GM12878 (cell line): ENCODE measurements at regions not wholly inside any gene's neighbourhood (a gene's known extent, or its start where the extent isn't known, plus 50 kb on each side); places are given as distances from the start of the nearest gene placed in this dataset.

ENCODE experiments used
- ATAC-seq: fragments of 200-7000 bp; cut with Tn5 transposase; 3 replicates; pipeline ENCODE4 v1.9.1; 2020; ENCODE audit warnings: mild to moderate bottlenecking, moderate library complexity
- BruUV-seq: library from RNA; stranded (reverse); fragments of 400-500 nt; replicated peaks from 2 replicates; lab custom pipeline; 2021; lab: Mats Ljungman, UMichigan
- CTCF ChIA-PET: fragments of 300-600 bp; sonication (Branson Sonifier 250); formaldehyde crosslinking; extraction: SDS; loops from one replicate; lab custom pipeline; 2021; ENCODE audit warnings: inconsistent platforms; lab: Yijun Ruan, JAX
- POLR2A ChIA-PET: fragments of 350-600 bp; formaldehyde crosslinking; extraction: SDS; loops from one replicate; lab custom pipeline; 2021; ENCODE audit warnings: inconsistent platforms; lab: Charles Lee
- RAD21 ChIA-PET: fragments of 300-600 bp; sonication (Branson Sonifier 250); formaldehyde crosslinking; loops from one replicate; lab custom pipeline; 2023; ENCODE audit warnings: antibody characterized with exemption; ENCODE audit not compliant: unreplicated experiment; lab: Charles Lee
- SMC1A ChIA-PET: fragments of 300-600 bp; sonication (Branson Sonifier 250); formaldehyde crosslinking; loops from one replicate; lab custom pipeline; 2023; ENCODE audit not compliant: unreplicated experiment, uncharacterized antibody; lab: Charles Lee
- DNase-seq: peaks from one replicate; pipeline ENCODE4 v3.0.0-alpha.2; 2011; ENCODE audit warnings: low read depth, low spot score
- FAIRE-seq: peaks from 3 replicates; lab custom pipeline; 2011; peaks lifted over from hg19 to GRCh38; lab: Jason Lieb, UNC
- H2AFZ ChIP-seq: 2 replicates; pipeline ENCODE4 v1.6.0; 2011; ENCODE audit warnings: low read depth, low read length, control low read depth; ENCODE audit not compliant: control insufficient read depth
- H3K27ac ChIP-seq: 2 replicates; pipeline ENCODE4 v1.5.1; 2011; ENCODE audit warnings: control low read depth; ENCODE audit not compliant: control insufficient read depth, insufficient read depth
- H3K27me3 ChIP-seq, 2 experiments: replicated peaks in 1 of 2; 2 replicates each; pipeline versions ENCODE4 v1.6.0 to v1.6.1; 2011; ENCODE audit warnings: low read length in 1 of 2; ENCODE audit not compliant: control insufficient read depth in 2 of 2, insufficient read depth in 2 of 2
- H3K36me3 ChIP-seq, 2 experiments: 2 replicates each; pipeline ENCODE4 v1.5.1; 2011; ENCODE audit warnings: low read length in 1 of 2; ENCODE audit not compliant: control insufficient read depth in 2 of 2, insufficient read depth in 2 of 2
- H3K4me1 ChIP-seq: 2 replicates; pipeline ENCODE4 v1.6.1; 2011; ENCODE audit warnings: mild to moderate bottlenecking, low read length, moderate library complexity, mixed read lengths; ENCODE audit not compliant: control insufficient read depth, insufficient read depth
- H3K4me2 ChIP-seq: 2 replicates; pipeline ENCODE4 v1.6.0; 2011; ENCODE audit warnings: control low read depth; ENCODE audit not compliant: control insufficient read depth, insufficient read depth
- H3K4me3 ChIP-seq: fragments of 200-600 bp; sonication (generic); 2 replicates; pipeline ENCODE4 v1.5.1; 2016
- H3K79me2 ChIP-seq: 2 replicates; pipeline ENCODE4 v1.6.0; 2011; ENCODE audit warnings: low read length; ENCODE audit not compliant: control insufficient read depth, insufficient read depth
- H3K9ac ChIP-seq: 2 replicates; pipeline ENCODE4 v1.8.0; 2011; ENCODE audit warnings: low read length, control low read depth, mixed read lengths; ENCODE audit not compliant: control insufficient read depth, insufficient read depth
- H3K9me3 ChIP-seq: replicated peaks from 3 replicates; pipeline ENCODE4 v1.5.1; 2011; ENCODE audit warnings: mild to moderate bottlenecking, low read length; ENCODE audit not compliant: control insufficient read depth, insufficient read depth
- H4K20me1 ChIP-seq: 2 replicates; pipeline ENCODE4 v1.6.0; 2011; ENCODE audit not compliant: control insufficient read depth, insufficient read depth
- FOXK2 ChIP-seq: fragments of 450-650 bp; IDR thresholded peaks from 2 replicates; pipeline ENCODE4 v1.6.1; 2017; ENCODE audit warnings: mild to moderate bottlenecking, moderate library complexity
- FOXM1 ChIP-seq: IDR thresholded peaks from 2 replicates; pipeline ENCODE4 v1.6.1; 2012; ENCODE audit warnings: low read depth, mild to moderate bottlenecking, inconsistent platforms, low read length, moderate library complexity
- HCFC1 ChIP-seq: fragments of 150-350 bp; IDR thresholded peaks from 2 replicates; pipeline ENCODE4 v1.6.1; 2014; ENCODE audit warnings: low read length
- POLR2AphosphoS5 ChIP-seq: IDR thresholded peaks from 2 replicates; pipeline ENCODE4 v1.6.1; 2011; ENCODE audit warnings: mild to moderate bottlenecking, low read length, inconsistent platforms
- RELA ChIP-seq: fragments of 450-650 bp; IDR thresholded peaks from 2 replicates; pipeline ENCODE4 v1.8.0; 2014; ENCODE audit warnings: borderline replicate concordance; ENCODE audit not compliant: partially characterized antibody
- RUNX3 ChIP-seq: IDR thresholded peaks from 2 replicates; pipeline ENCODE4 v1.6.1; 2012; ENCODE audit warnings: low read length, inconsistent platforms
- SIX5 ChIP-seq: IDR thresholded peaks from 2 replicates; pipeline ENCODE4 v1.6.1; 2011; ENCODE audit warnings: mild to moderate bottlenecking, low read depth, low read length, moderate library complexity; ENCODE audit not compliant: severe bottlenecking
- SMAD5 ChIP-seq: IDR thresholded peaks from 2 replicates; pipeline ENCODE4 v1.6.1; 2016; ENCODE audit warnings: antibody characterized with exemption, low read depth
- SUPT20H ChIP-seq: IDR thresholded peaks from 2 replicates; pipeline ENCODE4 v1.6.1; 2011; ENCODE audit warnings: low read depth, mild to moderate bottlenecking, low read length, moderate library complexity, borderline replicate concordance; ENCODE audit not compliant: control insufficient read depth
- ZNF217 ChIP-seq: fragments of 450-650 bp; IDR thresholded peaks from 2 replicates; pipeline ENCODE4 v1.6.1; 2017; ENCODE audit warnings: antibody characterized with exemption, mild to moderate bottlenecking
- ZNF592 ChIP-seq: fragments of 450-650 bp; IDR thresholded peaks from 2 replicates; pipeline ENCODE4 v1.6.1; 2017; ENCODE audit warnings: mild to moderate bottlenecking, moderate library complexity
- WGBS: methylation state at CpG from one replicate; pipeline ENCODE4 v1.1.6; 2016; ENCODE audit warnings: low lambda C conversion rate; ENCODE audit not compliant: insufficient replicate concordance, insufficient coverage; ENCODE audit errors: missing lambda C conversion rate; 5-methylcytosine and 5-hydroxymethylcytosine counted together
- in situ Hi-C: fragments of 300-500 bp; cut with MboI; formaldehyde crosslinking; loops from 9 replicates; pipeline ENCODE4 v1.14.3; 2018; ENCODE audit warnings: mixed read lengths
- intact Hi-C: fragments of 100-400 bp; cut with micrococcal nuclease; formaldehyde crosslinking; loops from one replicate; pipeline ENCODE4 v1.14.2; 2022; ENCODE audit not compliant: unreplicated experiment

- DNase-seq (no peak), FAIRE-seq (no peak), ATAC-seq (no peak)
- SMC1A ChIA-PET: interaction anchor here (1.2 to 1.9 kb wide), 8 partner anchors 8 to 249 kb away, joined by 3 to 25 read pairs (median 5); no protein-coding TSS in a partner anchor
- POLR2A ChIA-PET: no interaction called here
- no TSS peak for BruUV-seq
- no peak overlapping the region for H3K27ac ChIP-seq
- H3K36me3 ChIP-seq: no peaks in the 10 kb centered on the region
- H3K4me3 ChIP-seq: no peak overlapping the region
- no peaks in the 10 kb centered on the region for H3K79me2 ChIP-seq
- H3K9me3 ChIP-seq: no peaks in the 10 kb centered on the region; the same call in 2 of the 3 replicates
- RAD21 ChIA-PET: interaction anchor here (0.9 to 2.3 kb wide), 5 partner anchors 18 to 256 kb away, joined by 3 to 15 read pairs (median 8); no protein-coding TSS in a partner anchor
- intact Hi-C loops (loop anchor here (2.0 to 10.0 kb wide), 2 partner anchors 256 to 504 kb away; no protein-coding TSS in a partner anchor), in situ Hi-C loops (no loop called here)
- WGBS: 93% methylated on average over 2 of the region's 2 CpGs
- H3K4me2 ChIP-seq: no peak overlapping the region
- H4K20me1 ChIP-seq: no peaks in the 10 kb centered on the region
- no peak overlapping the region for H2AFZ ChIP-seq
- no peaks in the 10 kb centered on the region for H3K4me1 ChIP-seq
- no peak overlapping the region for H3K9ac ChIP-seq
- CTCF ChIA-PET: interaction anchor here (0.8 to 3.8 kb wide), 21 partner anchors 8 to 504 kb away, joined by 3 to 43 read pairs (median 5); no protein-coding TSS in a partner anchor
- no peak for TF ChIP-seq FOXM1
- no peak for TF ChIP-seq RELA
- TF ChIP-seq FOXK2: no peak
- no peak for TF ChIP-seq HCFC1
- TF ChIP-seq ZNF592: no peak
- no peak for TF ChIP-seq ZNF217
- no peak for TF ChIP-seq POLR2AphosphoS5
- TF ChIP-seq RUNX3: no peak
- no peak for TF ChIP-seq SIX5
- no peak for TF ChIP-seq SMAD5
- TF ChIP-seq SUPT20H: no peak
- no peaks in the 10 kb centered on the region for H3K27me3 ChIP-seq
These were observed 84.5 kb upstream of the OLIG2 start for GRCh38 chr21:32941263-32941662.
